Kasumi-1 (cell line): ENCODE measurements at regions not wholly inside any gene's neighbourhood (a gene's known extent, or its start where the extent isn't known, plus 50 kb on each side); places are given as distances from the start of the nearest gene placed in this dataset.
"Not testable (repeated sequence)": the region's sequence is repeated elsewhere in the genome, so short reads cannot be mapped to it uniquely, and the experiment has no call there.

Source experiments
- DNase-seq, 2 experiments: peaks; one replicate each; lab custom pipeline; 2025; lab: John Stamatoyannopoulos, UW

DNA sequence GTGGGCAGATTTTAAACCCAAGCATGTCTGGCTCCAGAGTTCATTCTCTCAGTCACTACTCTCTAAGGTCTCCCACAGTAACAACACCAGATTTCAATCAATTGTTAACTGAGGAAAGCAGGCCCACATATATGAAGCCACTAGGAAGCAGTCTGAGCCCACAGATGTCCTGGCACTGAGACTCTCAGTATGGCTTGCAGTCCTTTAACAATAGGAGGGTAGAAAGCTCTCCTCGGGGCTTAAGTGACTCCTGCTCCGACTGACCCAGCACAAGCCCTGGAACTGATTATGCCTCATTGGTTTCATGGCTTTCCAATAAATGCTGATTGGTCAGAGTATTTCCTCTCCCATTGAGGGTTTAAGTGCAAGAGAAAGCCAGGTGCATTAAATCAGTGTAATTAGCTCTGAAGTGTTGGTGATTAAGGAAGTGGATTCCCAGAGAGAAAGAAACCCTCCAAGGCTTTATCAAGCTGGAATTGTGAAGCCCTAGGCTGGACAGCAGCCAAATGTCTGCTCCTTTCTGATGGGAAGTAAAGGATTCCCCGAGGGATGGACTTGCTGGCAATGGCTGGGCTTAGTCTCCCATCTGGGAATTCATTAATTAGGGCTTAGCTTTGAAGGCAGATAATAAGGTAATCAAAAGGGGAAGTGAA is 76.6 kb upstream of the PROKR2 start:
- no peak for DNase-seq

DNA sequence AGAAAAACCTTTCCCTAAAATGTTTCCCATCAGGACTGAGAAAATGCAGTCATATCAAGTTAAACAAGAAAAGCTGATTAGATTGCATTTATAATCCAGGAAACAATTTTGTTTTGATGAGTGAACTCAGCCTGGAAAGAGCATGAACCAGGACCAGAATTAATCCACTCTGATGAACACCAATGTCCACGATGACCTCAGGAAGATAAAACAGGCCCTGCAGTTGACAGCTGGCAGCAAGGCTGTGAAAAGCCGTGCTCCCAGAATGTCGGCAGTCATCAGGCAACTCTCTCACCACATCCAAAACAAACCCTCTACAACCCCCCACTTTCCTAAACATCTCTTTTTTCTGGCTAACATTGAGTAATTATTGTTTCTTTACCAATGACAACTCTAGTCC is 74.0 kb upstream of the PROKR2 start:
- DNase-seq: no peak

DNA sequence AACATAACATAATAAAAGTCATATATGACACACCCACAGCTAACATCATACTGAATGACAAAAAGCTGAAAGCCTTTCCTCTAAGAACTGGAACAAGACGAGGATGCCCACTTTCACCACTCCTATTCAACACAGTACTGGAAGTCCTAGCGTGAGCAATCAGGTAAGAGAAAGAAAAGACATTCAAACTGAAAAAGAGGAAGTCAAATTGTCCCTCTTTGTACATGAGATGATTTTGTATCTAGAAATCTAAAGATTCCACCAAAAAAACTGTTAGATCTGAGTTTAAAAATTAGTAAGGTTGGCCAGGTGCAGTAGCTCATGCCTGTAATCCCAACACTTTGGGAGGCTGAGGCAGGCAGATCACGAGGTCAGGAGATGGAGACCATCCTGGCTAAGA is 70.1 kb upstream of the PROKR2 start:
- not testable (repeated sequence) for DNase-seq

DNA sequence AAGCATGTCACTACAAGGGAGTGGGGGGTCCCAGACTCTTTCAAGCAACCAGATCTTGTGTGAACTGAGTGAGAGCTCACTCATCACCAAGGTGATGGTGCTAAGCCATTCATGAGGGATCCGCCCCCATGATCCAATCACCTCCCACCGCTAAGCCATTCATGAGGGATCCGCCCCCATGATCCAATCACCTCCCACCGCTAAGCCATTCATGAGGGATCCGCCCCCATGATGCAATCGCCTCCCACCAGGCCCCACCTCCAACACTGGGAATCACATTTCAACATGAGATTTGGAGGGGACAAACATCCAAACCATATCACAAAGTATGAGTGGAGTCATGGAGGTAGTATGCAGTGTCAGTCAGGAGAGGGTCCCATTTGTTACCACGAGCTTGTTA is 64.8 kb upstream of the PROKR2 start:
- not testable (repeated sequence) for DNase-seq

DNA sequence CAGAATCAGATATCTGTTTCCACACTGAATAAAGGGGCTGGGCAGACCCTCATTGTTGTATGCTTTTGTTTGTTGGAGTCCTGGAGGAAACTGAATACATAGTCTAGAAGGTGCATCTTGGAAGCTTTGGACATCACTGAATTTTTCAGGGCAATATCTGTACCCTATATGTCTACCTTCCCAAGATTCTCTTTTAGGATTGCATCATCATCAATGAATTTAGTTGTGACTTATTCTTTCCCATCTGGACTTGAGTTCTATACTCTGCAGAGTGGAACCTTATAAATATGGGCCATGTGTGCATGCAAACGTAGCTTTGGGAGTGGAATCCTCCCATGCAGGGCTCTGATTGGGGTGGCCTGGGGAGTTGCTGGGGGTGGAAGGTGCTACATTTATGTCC is 60.7 kb upstream of the PROKR2 start:
- no peak for DNase-seq

DNA sequence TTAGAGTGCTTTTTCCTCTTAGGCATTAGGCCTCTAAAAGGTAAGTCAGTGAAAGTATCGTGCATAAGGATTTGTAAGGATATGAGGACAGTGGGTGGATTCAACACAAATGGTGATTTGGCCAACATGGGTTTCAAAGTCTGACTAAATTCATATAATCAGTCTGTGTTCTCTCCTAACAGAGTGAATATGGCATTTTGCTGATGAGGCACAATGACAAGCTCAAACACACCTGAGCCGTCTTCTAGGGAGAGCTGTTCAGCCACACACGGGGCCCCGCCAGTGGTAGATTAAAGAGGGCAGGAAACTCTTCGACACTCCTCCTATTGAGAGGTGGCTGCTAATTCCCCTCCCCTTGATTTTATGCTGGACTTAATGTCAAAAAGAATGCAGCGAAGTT is 59.5 kb upstream of the PROKR2 start:
- no peak for DNase-seq

DNA sequence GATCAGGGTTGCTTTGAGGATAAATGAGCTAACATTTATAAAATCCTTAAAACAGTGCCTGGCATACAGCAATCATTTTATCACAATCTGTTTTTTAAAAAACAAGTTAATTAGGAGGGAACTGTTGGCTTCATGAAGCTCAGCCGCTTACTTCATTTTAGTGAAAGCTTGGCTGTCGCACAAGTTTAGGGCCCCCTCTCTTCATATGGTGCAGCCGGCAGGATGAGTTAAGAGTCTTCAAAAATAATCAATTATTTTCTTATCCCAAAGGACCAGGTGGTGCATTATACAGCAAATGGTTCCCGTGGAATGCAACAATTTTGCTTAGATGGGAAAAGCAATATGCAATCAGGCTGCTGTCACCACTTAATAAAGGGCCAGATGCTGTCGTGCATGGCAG is 57.4 kb upstream of the PROKR2 start:
- no peak for DNase-seq

DNA sequence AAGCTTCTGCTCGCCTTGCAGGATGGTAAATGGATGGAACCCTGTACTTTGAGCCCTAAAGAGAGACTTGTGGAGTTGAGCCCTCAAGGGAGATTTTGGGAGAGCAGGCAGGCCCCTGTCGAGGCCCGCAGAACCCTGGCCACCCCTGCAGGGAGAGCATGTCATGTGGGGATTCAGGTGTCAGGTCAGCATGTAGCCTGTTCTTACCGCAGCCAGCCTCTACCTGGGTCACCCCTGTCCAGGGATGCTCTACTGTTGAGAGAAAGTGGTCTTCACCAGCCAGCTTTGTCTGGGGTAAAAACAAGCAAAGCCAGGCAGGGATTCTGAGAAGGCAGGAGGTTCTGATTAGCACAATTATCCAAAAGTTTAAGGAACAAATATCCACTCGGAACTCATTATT is 55.6 kb upstream of the PROKR2 start:
- DNase-seq: no peak

DNA sequence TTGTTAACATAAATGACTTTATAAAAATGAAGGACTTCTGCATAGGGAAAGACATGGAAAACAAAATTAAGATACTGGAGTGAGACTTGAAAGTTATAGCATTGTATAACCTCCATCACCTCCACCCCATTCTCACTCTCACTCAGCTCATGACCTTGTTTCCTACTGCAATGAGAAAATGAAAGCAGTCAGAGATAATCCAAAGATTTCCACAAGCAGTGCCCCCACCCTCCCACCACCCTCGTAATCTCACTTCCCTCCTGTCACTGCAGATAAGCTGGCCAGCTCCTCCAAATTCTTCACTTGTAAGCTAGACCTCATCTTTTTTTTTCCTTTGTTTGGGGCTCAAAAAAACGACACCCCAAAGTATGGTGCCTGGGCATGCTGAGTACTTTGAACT is 52.9 kb upstream of the PROKR2 start:
- no peak for DNase-seq
